ENCODE measurements at regions not wholly inside any gene's neighbourhood (a gene's known extent, or its start where the extent isn't known, plus 50 kb on each side); places are given as distances from the start of the nearest gene placed in this dataset.

- no peak for DNase-seq
- Mint-ChIP-seq H3K27me3 (peaks cover 0 to 3% of the 10 kb centered on the region in 2 donors), H3K4me3 (no peak overlapping the region), H3K36me3 (no peaks in the 10 kb centered on the region), H3K27ac (no peak overlapping the region), H3K4me1 (peaks cover 7 to 12% of the 10 kb centered on the region in 2 donors), H3K9me3 (no peaks in the 10 kb centered on the region)
- no peak for ATAC-seq (replicated peaks)
These were observed 164.9 kb upstream of the IL12A start for GRCh38 chr3:159823780-159824179.

DNA sequence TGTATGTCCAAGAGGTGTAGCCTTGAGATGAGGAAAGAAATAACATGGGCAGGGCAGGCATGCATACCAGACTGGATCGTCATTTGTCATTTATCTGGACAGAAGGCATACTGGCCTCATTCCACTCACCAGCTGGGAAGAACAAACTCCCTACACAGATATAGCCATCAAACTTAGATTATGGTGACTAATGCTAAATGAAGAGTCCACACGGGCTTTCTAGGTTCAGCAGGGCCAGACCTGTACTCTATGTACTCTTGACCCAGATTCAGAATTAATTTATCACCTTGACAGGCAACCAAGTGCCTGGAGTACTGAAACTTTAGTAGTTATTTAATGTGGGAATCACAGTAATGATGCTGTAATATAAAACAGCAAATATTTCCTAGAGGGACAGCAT is 164.3 kb upstream of the IL12A start:
- ATAC-seq (replicated peaks) (no peak), DNase-seq (no peak)
- Mint-ChIP-seq H3K36me3 (no peaks in the 10 kb centered on the region), H3K27ac (no peak overlapping the region), H3K9me3 (no peaks in the 10 kb centered on the region), H3K4me3 (no peak overlapping the region), H3K4me1 (peaks cover 2 to 7% of the 10 kb centered on the region in 2 donors), H3K27me3 (peaks cover 0 to 3% of the 10 kb centered on the region in 2 donors)

- DNase-seq: no peak
- Mint-ChIP-seq H3K9me3 (no peaks in the 10 kb centered on the region), H3K27me3 (peaks cover 0 to 3% of the 10 kb centered on the region in 2 donors)
These were observed 163.3 kb upstream of the IL12A start for GRCh38 chr3:159825216-159825854.

GRCh38 chr3:159828542-159828943 is 160.1 kb upstream of the IL12A start:
- Mint-ChIP-seq H3K36me3 (no peaks in the 10 kb centered on the region), H3K9me3 (no peaks in the 10 kb centered on the region), H3K27me3 (no peaks in the 10 kb centered on the region), H3K27ac (no peak overlapping the region), H3K4me3 (no peak overlapping the region), H3K4me1 (no peaks in the 10 kb centered on the region)
- DNase-seq: no peak
- peak; percentile 58 to 62 for ATAC-seq (replicated peaks)

More at GRCh38 chr3:159825216-159825854, 163.3 kb upstream of the IL12A start:
- peaks cover 0 to 2% of the 10 kb centered on the region in 2 donors for H3K4me1 Mint-ChIP-seq
- H3K4me3 Mint-ChIP-seq: no peak overlapping the region
- no peak overlapping the region for H3K27ac Mint-ChIP-seq
- ATAC-seq (replicated peaks): peak; percentile 43 to 50
- H3K36me3 Mint-ChIP-seq: no peaks in the 10 kb centered on the region

GRCh38 chr3:159829056-159829455 is 159.6 kb upstream of the IL12A start:
- no peaks in the 10 kb centered on the region for H3K27me3 Mint-ChIP-seq
- DNase-seq: no peak
- no peaks in the 10 kb centered on the region for H3K4me1 Mint-ChIP-seq
- no peak overlapping the region for H3K27ac Mint-ChIP-seq
- H3K4me3 Mint-ChIP-seq: no peak overlapping the region
- H3K9me3 Mint-ChIP-seq: no peaks in the 10 kb centered on the region
- H3K36me3 Mint-ChIP-seq: no peaks in the 10 kb centered on the region
- no peak for ATAC-seq (replicated peaks)

- Mint-ChIP-seq H3K27ac (no peak overlapping the region), H3K4me1 (no peaks in the 10 kb centered on the region), H3K27me3 (no peaks in the 10 kb centered on the region), H3K9me3 (no peaks in the 10 kb centered on the region), H3K36me3 (no peaks in the 10 kb centered on the region), H3K4me3 (no peak overlapping the region)
- no peak for DNase-seq
- no peak for ATAC-seq (replicated peaks)
These were observed 159.0 kb upstream of the IL12A start for GRCh38 chr3:159829539-159830227.

GRCh38 chr3:159830523-159831154 is 158.0 kb upstream of the IL12A start:
- H3K27ac Mint-ChIP-seq: no peak overlapping the region
- DNase-seq (no peak), ATAC-seq (replicated peaks) (no peak)
- no peaks in the 10 kb centered on the region for H3K9me3 Mint-ChIP-seq
- H3K4me1 Mint-ChIP-seq: no peaks in the 10 kb centered on the region
- no peaks in the 10 kb centered on the region for H3K36me3 Mint-ChIP-seq
- no peak overlapping the region for H3K4me3 Mint-ChIP-seq
- H3K27me3 Mint-ChIP-seq: no peaks in the 10 kb centered on the region

DNA sequence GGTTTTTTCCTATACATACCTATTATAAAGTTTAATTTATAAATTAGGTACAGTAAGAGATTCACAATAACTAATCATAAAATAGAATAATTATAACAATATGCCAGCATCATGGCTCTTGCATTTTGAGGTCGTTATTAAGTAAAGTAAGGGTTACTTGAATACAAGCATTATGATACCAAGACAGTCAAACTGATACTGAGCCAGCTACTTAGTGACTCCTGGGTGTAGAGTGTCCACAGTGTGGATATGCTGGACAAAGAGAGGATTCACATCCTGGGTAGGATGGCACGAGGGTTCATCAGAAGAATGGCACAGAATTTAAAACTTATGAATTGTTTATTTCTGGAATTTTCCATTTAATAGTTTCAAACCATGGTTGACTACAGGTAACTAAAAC is 157.2 kb upstream of the IL12A start:
- Mint-ChIP-seq H3K9me3 (no peaks in the 10 kb centered on the region), H3K36me3 (no peaks in the 10 kb centered on the region), H3K27ac (no peak overlapping the region), H3K4me1 (no peaks in the 10 kb centered on the region), H3K4me3 (no peak overlapping the region), H3K27me3 (no peaks in the 10 kb centered on the region)
- peak in 1 of 2 donors; percentile 37 for ATAC-seq (replicated peaks)
- DNase-seq: no peak

DNA sequence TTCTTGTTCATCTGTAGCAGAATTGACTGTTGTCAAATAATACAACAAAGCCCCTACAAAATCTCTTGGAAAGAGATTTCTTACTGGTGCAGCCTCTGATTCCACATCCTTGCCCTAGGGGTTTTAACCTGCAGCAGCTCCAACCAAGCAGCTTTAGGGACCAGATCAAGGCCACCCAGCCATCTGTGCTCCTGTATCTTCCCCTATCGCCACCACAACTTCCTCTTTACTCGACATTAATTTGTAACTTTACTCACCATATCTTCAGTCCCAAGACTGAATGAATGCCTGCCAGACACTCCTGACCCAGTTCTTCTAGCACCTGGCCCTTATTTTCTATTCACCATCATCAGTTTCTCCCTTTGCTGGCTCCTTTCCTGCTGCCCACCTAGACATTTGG is 156.6 kb upstream of the IL12A start:
- H3K36me3 Mint-ChIP-seq: no peaks in the 10 kb centered on the region
- H3K27ac Mint-ChIP-seq: no peak overlapping the region
- peak; percentile 28 for DNase-seq
- H3K9me3 Mint-ChIP-seq: no peaks in the 10 kb centered on the region
- no peaks in the 10 kb centered on the region for H3K27me3 Mint-ChIP-seq
- no peak overlapping the region for H3K4me3 Mint-ChIP-seq
- peak; percentile 95 to 98 for ATAC-seq (replicated peaks)
- no peaks in the 10 kb centered on the region for H3K4me1 Mint-ChIP-seq

DNA sequence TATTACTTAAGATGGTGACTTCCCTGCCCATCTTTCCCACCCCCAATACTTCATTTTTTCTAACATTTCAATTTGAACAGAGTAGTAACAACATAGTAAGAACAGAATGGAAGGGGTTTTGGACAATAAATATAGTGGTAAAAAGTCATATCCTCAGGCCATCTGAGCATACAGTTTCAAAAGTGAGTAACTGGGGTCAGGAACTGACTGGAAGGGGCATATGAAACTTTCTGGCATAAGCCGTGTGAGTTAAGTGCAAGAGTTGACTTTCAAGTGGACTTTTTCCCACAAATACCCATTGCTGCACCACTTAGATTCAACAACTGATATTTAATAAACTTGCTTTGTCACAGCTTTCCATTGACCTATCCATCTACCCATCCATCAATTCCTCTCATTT is 153.5 kb upstream of the IL12A start:
- no peak overlapping the region for H3K27ac Mint-ChIP-seq
- no peaks in the 10 kb centered on the region for H3K36me3 Mint-ChIP-seq
- H3K4me1 Mint-ChIP-seq: peaks cover 4 to 6% of the 10 kb centered on the region in 2 donors
- no peak for DNase-seq
- ATAC-seq (replicated peaks): no peak
- H3K9me3 Mint-ChIP-seq: no peaks in the 10 kb centered on the region
- H3K4me3 Mint-ChIP-seq: no peak overlapping the region
- peaks cover 5% of the 10 kb centered on the region in 2 donors for H3K27me3 Mint-ChIP-seq

DNA sequence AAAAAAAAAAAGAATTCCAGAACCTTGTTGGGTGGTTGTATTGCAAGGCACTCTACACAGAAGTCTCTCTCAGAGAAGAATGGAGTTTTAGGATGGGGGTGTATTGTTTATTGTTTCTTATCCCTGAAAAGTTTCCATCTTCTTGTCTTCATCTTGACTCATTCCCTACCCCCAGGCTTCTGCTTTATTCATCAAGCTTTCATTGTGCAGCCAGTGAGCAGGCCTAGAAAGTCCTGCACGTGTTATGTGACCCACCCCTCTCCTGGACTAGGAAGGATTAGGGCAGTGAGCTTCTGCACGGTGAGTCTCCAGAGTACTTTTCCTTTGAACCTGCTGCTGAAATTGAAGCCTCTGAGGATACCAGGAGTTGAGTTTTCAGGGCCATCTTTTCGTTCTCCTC is 150.9 kb upstream of the IL12A start:
- H3K4me3 Mint-ChIP-seq: no peak overlapping the region
- H3K36me3 Mint-ChIP-seq: no peaks in the 10 kb centered on the region
- no peak for DNase-seq
- ATAC-seq (replicated peaks): no peak
- peaks cover 5 to 9% of the 10 kb centered on the region in 2 donors for H3K4me1 Mint-ChIP-seq
- H3K27me3 Mint-ChIP-seq: peaks cover 7 to 11% of the 10 kb centered on the region in 2 donors
- no peaks in the 10 kb centered on the region for H3K9me3 Mint-ChIP-seq
- no peak overlapping the region for H3K27ac Mint-ChIP-seq

GRCh38 chr3:159838938-159839337 is 149.7 kb upstream of the IL12A start:
- ATAC-seq (replicated peaks): no peak
- H3K36me3 Mint-ChIP-seq: no peaks in the 10 kb centered on the region
- H3K27me3 Mint-ChIP-seq: peaks cover 7 to 11% of the 10 kb centered on the region in 2 donors

DNA sequence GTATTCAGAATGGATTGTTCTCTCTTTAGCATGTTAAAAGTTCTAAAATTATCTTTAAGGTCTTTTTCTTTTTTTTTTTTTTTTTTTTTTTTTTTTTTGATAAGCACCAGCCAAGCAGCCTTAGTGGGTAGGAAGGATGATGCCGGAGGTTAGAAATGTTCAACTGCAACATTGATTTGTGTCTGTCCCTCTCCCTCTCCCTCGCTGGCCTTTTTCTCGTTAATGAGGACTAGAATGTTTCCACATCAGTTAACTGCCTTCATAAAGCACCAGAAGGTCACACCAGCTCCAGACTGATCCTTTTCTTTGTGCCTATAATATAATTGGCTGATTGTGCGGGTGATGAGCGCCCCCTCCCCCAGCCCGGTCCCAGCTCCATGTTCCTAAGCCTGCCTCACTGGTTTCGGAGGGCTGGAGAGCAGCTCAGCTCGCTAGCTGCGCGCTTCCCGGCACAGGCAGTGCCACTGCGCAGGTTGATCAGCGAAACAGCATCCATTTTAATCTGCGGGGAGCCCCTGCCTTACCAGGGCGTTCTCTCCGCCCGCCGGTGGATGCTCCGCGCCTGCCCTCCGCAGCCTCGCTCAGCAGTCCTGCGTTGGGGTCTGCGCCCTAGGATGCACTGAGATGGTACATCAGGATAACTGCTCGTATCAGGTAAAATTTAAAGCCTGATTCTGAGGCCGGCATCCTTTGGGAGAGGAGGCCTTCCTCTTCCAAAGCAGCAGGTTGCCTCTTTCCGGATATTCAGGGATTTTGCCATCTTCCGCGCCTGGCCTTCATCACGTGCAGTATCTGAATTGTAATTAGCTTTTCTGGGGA is 148.9 kb upstream of the IL12A start, which contains the start of gene SCHIP1:
SCHIP1 (plus strand) TSS at position 301 of the 819 bp plus-strand sequence.
- Mint-ChIP-seq H3K27me3 (peaks cover 7 to 12% of the 10 kb centered on the region in 2 donors), H3K4me3 (peak within 1 kb of the TSS; percentile 76 to 84), H3K27ac (no peak within 1 kb of the TSS), H3K9me3 (no peaks in the 10 kb centered on the region), H3K4me1 (peaks cover 7 to 12% of the 10 kb centered on the region in 2 donors), H3K36me3 (no peaks in the 10 kb centered on the region)
- ATAC-seq (replicated peaks): peak; percentile 63 to 69
- DNase-seq: no peak

More at GRCh38 chr3:159838938-159839337, 149.7 kb upstream of the IL12A start:
- Mint-ChIP-seq H3K9me3 (no peaks in the 10 kb centered on the region), H3K4me3 (no peak overlapping the region), H3K27ac (no peak overlapping the region), H3K4me1 (peaks cover 5 to 9% of the 10 kb centered on the region in 2 donors)
- DNase-seq: no peak

DNA sequence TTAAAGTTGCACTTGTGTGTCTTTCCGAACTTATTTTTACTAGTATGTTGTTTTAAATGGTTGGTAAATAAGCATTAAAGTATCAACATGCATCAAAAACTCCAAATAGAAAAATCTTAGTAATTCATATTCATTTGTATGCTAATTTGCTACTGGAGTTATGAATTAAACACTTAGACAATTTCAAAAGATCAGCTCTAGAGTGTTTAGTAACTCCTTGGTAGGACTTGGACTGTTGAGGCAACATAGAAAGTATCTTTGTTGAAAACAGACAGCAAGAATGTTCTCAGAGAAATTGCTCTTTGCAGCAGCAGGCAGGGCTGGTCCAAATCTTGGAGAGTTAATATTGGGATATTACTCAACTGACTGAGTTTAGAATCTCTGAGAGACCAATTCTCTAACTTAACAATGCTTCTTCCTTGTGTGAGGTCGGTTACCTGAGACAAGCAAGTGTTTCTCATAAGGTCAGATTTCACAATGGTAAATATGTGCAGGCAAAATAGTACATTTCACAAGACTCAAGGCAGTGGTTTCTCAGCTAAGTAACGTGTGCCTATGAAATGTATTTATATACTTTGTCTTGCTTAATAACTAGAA is 147.8 kb upstream of the IL12A start:
- Mint-ChIP-seq H3K27me3 (peaks cover 7 to 18% of the 10 kb centered on the region in 2 donors), H3K27ac (no peak overlapping the region), H3K4me1 (peaks cover 9 to 17% of the 10 kb centered on the region in 2 donors), H3K36me3 (no peaks in the 10 kb centered on the region), H3K9me3 (no peaks in the 10 kb centered on the region), H3K4me3 (no peak overlapping the region)
- DNase-seq (no peak), ATAC-seq (replicated peaks) (no peak)

Measured in stimulated activated naive B cell treated with anti-CD40 and anti-IgM and Interleukin-4, amounts not matched to agents 10 μg/mL and 1 μg/mL and 100 μg/mL, for 72 hours (primary cell).